ENCODE measurements at regions not wholly inside any gene's neighbourhood (a gene's known extent, or its start where the extent isn't known, plus 50 kb on each side); places are given as distances from the start of the nearest gene placed in this dataset.
"Not testable (repeated sequence)": the region's sequence is repeated elsewhere in the genome, so short reads cannot be mapped to it uniquely, and the experiment has no call there.

DNA sequence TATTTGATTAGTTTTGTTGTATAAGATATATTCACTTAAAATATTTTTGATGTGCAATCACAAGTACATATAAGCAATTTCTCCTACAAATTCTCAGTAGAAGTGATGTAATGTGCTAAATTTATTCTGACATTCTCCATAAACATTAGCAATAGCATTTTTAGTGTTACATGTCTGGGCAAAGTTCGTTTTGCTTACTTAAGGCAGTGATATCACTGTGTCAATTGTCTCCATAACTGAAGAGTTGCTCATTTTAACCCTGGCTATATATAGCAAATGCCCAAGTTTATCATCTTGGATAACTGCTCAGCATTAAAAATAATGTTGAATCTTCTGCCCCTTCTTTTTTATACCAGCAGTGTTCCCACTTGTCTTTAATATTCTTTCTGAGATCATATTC is 340.0 kb upstream of the NDST4 start (continued):
- TF ChIP-seq, protein P1, sequence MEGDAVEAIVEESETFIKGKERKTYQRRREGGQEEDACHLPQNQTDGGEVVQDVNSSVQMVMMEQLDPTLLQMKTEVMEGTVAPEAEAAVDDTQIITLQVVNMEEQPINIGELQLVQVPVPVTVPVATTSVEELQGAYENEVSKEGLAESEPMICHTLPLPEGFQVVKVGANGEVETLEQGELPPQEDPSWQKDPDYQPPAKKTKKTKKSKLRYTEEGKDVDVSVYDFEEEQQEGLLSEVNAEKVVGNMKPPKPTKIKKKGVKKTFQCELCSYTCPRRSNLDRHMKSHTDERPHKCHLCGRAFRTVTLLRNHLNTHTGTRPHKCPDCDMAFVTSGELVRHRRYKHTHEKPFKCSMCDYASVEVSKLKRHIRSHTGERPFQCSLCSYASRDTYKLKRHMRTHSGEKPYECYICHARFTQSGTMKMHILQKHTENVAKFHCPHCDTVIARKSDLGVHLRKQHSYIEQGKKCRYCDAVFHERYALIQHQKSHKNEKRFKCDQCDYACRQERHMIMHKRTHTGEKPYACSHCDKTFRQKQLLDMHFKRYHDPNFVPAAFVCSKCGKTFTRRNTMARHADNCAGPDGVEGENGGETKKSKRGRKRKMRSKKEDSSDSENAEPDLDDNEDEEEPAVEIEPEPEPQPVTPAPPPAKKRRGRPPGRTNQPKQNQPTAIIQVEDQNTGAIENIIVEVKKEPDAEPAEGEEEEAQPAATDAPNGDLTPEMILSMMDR (conservative IDR thresholded peaks at IDR 0.05; ENCODE audit: low read depth in 2 of 2): no peak
- TF ChIP-seq, protein P2, sequence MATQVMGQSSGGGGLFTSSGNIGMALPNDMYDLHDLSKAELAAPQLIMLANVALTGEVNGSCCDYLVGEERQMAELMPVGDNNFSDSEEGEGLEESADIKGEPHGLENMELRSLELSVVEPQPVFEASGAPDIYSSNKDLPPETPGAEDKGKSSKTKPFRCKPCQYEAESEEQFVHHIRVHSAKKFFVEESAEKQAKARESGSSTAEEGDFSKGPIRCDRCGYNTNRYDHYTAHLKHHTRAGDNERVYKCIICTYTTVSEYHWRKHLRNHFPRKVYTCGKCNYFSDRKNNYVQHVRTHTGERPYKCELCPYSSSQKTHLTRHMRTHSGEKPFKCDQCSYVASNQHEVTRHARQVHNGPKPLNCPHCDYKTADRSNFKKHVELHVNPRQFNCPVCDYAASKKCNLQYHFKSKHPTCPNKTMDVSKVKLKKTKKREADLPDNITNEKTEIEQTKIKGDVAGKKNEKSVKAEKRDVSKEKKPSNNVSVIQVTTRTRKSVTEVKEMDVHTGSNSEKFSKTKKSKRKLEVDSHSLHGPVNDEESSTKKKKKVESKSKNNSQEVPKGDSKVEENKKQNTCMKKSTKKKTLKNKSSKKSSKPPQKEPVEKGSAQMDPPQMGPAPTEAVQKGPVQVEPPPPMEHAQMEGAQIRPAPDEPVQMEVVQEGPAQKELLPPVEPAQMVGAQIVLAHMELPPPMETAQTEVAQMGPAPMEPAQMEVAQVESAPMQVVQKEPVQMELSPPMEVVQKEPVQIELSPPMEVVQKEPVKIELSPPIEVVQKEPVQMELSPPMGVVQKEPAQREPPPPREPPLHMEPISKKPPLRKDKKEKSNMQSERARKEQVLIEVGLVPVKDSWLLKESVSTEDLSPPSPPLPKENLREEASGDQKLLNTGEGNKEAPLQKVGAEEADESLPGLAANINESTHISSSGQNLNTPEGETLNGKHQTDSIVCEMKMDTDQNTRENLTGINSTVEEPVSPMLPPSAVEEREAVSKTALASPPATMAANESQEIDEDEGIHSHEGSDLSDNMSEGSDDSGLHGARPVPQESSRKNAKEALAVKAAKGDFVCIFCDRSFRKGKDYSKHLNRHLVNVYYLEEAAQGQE (IDR thresholded peaks at IDR 0.05; ENCODE audit: unreplicated experiment): no peak
- no peak for TF ChIP-seq CREB1 (CRISPR knock-in tag; IDR thresholded peaks at IDR 0.05; ENCODE audit: low read depth)
- TF ChIP-seq, protein P3, sequence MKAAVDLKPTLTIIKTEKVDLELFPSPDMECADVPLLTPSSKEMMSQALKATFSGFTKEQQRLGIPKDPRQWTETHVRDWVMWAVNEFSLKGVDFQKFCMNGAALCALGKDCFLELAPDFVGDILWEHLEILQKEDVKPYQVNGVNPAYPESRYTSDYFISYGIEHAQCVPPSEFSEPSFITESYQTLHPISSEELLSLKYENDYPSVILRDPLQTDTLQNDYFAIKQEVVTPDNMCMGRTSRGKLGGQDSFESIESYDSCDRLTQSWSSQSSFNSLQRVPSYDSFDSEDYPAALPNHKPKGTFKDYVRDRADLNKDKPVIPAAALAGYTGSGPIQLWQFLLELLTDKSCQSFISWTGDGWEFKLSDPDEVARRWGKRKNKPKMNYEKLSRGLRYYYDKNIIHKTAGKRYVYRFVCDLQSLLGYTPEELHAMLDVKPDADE (IDR thresholded peaks at IDR 0.05): no peak
- TF ChIP-seq EZH2 (IDR thresholded peaks at IDR 0.05; ENCODE audit: low read depth, unreplicated experiment): no peak

DNA sequence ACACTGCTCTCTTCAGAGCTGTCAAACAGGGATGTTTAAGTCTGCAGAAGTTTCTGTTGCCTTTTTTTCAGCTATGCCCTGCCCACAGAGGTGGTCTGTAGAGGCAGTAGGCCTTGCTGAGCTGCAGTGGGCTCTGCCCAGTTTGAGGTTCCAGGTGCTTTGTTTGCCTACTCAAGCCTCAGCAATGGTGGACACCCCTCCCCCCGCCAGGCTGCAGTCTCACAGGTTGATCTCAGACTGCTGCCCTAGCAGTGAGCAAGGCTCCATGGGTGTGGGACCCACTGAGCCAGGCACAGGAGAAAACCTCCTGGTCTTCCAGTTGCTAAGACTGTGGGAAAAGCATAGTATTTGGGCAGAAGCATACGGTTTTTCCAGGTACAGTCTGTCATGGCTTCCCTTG is 338.8 kb upstream of the NDST4 start:
- H2AFZ ChIP-seq: 0 out of 2 replicates have a peak overlapping the region, but pooled peaks have one; percentile 11
- H3K4me2 ChIP-seq; H4K20me1 ChIP-seq (replicated peaks; ENCODE audit: insufficient read depth); H3K4me1 Mint-ChIP-seq; H3K27ac ChIP-seq (ENCODE audit: low read depth); H3K9me2 ChIP-seq (ENCODE audit: insufficient read depth); H3K36me3 Mint-ChIP-seq (ENCODE audit: low read depth); H3K79me2 ChIP-seq (replicated peaks; ENCODE audit: insufficient read depth); DNase-seq (ENCODE audit: low spot score); H3F3A ChIP-seq (replicated peaks; ENCODE audit: low read depth); H3K4me1 ChIP-seq (ENCODE audit: insufficient read depth); H3K36me3 ChIP-seq (ENCODE audit: insufficient read depth); H3K27ac Mint-ChIP-seq; ATAC-seq; H3K4me3 ChIP-seq; H3K9me3 Mint-ChIP-seq; H3K27me3 ChIP-seq (ENCODE audit: insufficient read depth); H3K27me3 Mint-ChIP-seq (ENCODE audit: insufficient read depth, low read depth, poor library complexity); H3K4me3 Mint-ChIP-seq: not testable (repeated sequence)

DNA sequence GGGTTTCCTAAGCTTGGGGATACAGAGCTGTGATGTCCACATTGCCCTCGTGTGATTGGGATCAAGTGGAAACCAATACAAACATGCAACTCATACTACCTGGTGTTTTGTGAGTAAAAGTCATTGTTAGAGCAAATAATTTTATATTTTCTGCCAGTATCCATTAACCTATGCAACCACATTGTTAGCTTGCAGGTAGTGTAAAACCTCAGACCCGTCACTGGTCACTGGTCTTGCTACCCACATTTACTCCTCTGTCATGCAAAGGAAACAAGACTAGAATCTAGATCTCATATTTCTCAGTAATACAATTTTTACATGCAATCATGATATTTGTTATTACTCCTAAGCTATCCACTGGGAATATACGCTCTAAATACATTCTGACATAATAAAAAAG is 324.3 kb upstream of the NDST4 start:
- Histone ChIP-seq H3K36me3 (ENCODE audit: insufficient read depth) (no peaks in the 10 kb centered on the region), H3K27ac (ENCODE audit: low read depth) (no peak overlapping the region), H3K4me2 (no peak overlapping the region), H3K4me3 (no peak overlapping the region), H3K79me2 (replicated peaks; ENCODE audit: insufficient read depth) (no peaks in the 10 kb centered on the region), H2AFZ (no peak overlapping the region), H3K4me1 (ENCODE audit: insufficient read depth) (no peaks in the 10 kb centered on the region), H3K27me3 (ENCODE audit: insufficient read depth) (no peaks in the 10 kb centered on the region), H3F3A (replicated peaks; ENCODE audit: low read depth) (no peaks in the 10 kb centered on the region), H4K20me1 (replicated peaks; ENCODE audit: insufficient read depth) (no peaks in the 10 kb centered on the region), H3K9me2 (ENCODE audit: insufficient read depth) (peaks cover 9% of the 10 kb centered on the region)
- H3K27ac Mint-ChIP-seq: no peak overlapping the region
- ATAC-seq: no peak
- H3K4me3 Mint-ChIP-seq: no peak overlapping the region
- no peaks in the 10 kb centered on the region for H3K27me3 Mint-ChIP-seq (ENCODE audit: insufficient read depth, low read depth, poor library complexity)
- peaks cover 10% of the 10 kb centered on the region; the same call in 2 of the 3 replicates for H3K36me3 Mint-ChIP-seq (ENCODE audit: low read depth)
- no peak for DNase-seq (ENCODE audit: low spot score)
- H3K4me1 Mint-ChIP-seq: peaks cover 14% of the 10 kb centered on the region
- H3K9me3 Mint-ChIP-seq: peaks cover 5% of the 10 kb centered on the region; the same call in 2 of the 3 replicates
- TF ChIP-seq, protein P4, sequence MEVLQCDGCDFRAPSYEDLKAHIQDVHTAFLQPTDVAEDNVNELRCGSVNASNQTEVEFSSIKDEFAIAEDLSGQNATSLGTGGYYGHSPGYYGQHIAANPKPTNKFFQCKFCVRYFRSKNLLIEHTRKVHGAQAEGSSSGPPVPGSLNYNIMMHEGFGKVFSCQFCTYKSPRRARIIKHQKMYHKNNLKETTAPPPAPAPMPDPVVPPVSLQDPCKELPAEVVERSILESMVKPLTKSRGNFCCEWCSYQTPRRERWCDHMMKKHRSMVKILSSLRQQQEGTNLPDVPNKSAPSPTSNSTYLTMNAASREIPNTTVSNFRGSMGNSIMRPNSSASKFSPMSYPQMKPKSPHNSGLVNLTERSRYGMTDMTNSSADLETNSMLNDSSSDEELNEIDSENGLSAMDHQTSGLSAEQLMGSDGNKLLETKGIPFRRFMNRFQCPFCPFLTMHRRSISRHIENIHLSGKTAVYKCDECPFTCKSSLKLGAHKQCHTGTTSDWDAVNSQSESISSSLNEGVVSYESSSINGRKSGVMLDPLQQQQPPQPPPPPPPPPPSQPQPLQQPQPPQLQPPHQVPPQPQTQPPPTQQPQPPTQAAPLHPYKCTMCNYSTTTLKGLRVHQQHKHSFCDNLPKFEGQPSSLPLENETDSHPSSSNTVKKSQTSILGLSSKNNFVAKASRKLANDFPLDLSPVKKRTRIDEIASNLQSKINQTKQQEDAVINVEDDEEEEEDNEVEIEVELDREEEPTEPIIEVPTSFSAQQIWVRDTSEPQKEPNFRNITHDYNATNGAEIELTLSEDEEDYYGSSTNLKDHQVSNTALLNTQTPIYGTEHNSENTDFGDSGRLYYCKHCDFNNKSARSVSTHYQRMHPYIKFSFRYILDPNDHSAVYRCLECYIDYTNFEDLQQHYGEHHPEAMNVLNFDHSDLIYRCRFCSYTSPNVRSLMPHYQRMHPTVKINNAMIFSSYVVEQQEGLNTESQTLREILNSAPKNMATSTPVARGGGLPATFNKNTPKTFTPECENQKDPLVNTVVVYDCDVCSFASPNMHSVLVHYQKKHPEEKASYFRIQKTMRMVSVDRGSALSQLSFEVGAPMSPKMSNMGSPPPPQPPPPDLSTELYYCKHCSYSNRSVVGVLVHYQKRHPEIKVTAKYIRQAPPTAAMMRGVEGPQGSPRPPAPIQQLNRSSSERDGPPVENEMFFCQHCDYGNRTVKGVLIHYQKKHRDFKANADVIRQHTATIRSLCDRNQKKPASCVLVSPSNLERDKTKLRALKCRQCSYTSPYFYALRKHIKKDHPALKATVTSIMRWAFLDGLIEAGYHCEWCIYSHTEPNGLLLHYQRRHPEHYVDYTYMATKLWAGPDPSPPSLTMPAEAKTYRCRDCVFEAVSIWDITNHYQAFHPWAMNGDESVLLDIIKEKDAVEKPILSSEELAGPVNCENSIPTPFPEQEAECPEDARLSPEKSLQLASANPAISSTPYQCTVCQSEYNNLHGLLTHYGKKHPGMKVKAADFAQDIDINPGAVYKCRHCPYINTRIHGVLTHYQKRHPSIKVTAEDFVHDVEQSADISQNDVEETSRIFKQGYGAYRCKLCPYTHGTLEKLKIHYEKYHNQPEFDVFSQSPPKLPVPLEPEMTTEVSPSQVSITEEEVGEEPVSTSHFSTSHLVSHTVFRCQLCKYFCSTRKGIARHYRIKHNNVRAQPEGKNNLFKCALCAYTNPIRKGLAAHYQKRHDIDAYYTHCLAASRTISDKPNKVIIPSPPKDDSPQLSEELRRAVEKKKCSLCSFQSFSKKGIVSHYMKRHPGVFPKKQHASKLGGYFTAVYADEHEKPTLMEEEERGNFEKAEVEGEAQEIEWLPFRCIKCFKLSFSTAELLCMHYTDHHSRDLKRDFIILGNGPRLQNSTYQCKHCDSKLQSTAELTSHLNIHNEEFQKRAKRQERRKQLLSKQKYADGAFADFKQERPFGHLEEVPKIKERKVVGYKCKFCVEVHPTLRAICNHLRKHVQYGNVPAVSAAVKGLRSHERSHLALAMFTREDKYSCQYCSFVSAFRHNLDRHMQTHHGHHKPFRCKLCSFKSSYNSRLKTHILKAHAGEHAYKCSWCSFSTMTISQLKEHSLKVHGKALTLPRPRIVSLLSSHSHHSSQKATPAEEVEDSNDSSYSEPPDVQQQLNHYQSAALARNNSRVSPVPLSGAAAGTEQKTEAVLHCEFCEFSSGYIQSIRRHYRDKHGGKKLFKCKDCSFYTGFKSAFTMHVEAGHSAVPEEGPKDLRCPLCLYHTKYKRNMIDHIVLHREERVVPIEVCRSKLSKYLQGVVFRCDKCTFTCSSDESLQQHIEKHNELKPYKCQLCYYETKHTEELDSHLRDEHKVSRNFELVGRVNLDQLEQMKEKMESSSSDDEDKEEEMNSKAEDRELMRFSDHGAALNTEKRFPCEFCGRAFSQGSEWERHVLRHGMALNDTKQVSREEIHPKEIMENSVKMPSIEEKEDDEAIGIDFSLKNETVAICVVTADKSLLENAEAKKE (CRISPR knock-in tag; IDR thresholded peaks at IDR 0.05): no peak
- TF ChIP-seq POLR2AphosphoS5 (IDR thresholded peaks at IDR 0.05; ENCODE audit: low read depth) (no peak), ZNF114 (CRISPR knock-in tag; IDR thresholded peaks at IDR 0.05) (no peak)

Measured in GM23338 (cell line).